ENCODE measurements at regions not wholly inside any gene's neighbourhood (a gene's known extent, or its start where the extent isn't known, plus 50 kb on each side); places are given as distances from the start of the nearest gene placed in this dataset.
A peak's percentile ranks its signal among the peaks of the same experiment; 100 is the strongest.

GRCh38 chr3:159654183-159655134, 334.2 kb upstream of the IL12A start:
- intact Hi-C loops (cut with DNase I), result no loop called here
- no peaks in the 10 kb centered on the region for H3K36me3 ChIP-seq (replicated peaks in 1 of 2)
- H3K4me1 ChIP-seq (replicated peaks in 1 of 2), result no peaks in the 10 kb centered on the region
- TF ChIP-seq CTCF (IDR thresholded peaks at IDR 0.05) (no peak), POLR2A (IDR thresholded peaks at IDR 0.05) (no peak)
- 56 to 63% (median 58%) methylated on average over 4 of the region's 4 CpGs for WGBS, 4 donors
- no peaks in the 10 kb centered on the region for H3K9me3 ChIP-seq (replicated peaks in 1 of 3)
- H3K4me3 ChIP-seq, result no peak overlapping the region
- peak in 1 of 7 donors; percentile 49 for DNase-seq
- no peaks in the 10 kb centered on the region for H3K27me3 ChIP-seq
- no peak overlapping the region for H3K27ac ChIP-seq

GRCh38 chr3:159655202-159655601, 333.4 kb upstream of the IL12A start:
- H3K4me1 ChIP-seq (replicated peaks in 1 of 2), result no peaks in the 10 kb centered on the region
- no peaks in the 10 kb centered on the region for H3K36me3 ChIP-seq (replicated peaks in 1 of 2)
- WGBS, 4 donors, result 80 to 91% (median 81%) methylated on average over 2 of the region's 2 CpGs
- H3K9me3 ChIP-seq (replicated peaks in 1 of 3), result no peaks in the 10 kb centered on the region
- H3K4me3 ChIP-seq, result no peak overlapping the region
- no peaks in the 10 kb centered on the region for H3K27me3 ChIP-seq
- DNase-seq, result no peak
- intact Hi-C loops (cut with DNase I), result no loop called here
- H3K27ac ChIP-seq, result no peak overlapping the region
- TF ChIP-seq POLR2A (IDR thresholded peaks at IDR 0.05) (no peak), CTCF (IDR thresholded peaks at IDR 0.05) (no peak)

- Histone ChIP-seq H3K36me3 (replicated peaks in 1 of 2) (no peaks in the 10 kb centered on the region), H3K4me3 (no peak overlapping the region), H3K4me1 (replicated peaks in 1 of 2) (no peaks in the 10 kb centered on the region), H3K27ac (no peak overlapping the region), H3K9me3 (replicated peaks in 1 of 3) (no peaks in the 10 kb centered on the region), H3K27me3 (no peaks in the 10 kb centered on the region)
- no peak for DNase-seq
- TF ChIP-seq CTCF (IDR thresholded peaks at IDR 0.05), result no peak
- no peak for TF ChIP-seq POLR2A (IDR thresholded peaks at IDR 0.05)
- 53 to 62% (median 56%) methylated on average over 3 of the region's 3 CpGs for WGBS, 4 donors
- intact Hi-C loops (cut with DNase I), result no loop called here
Observed at GRCh38 chr3:159657176-159657575, 331.5 kb upstream of the IL12A start.

- 73 to 79% (median 77%) methylated on average over 6 of the region's 6 CpGs for WGBS, 4 donors
- no peak for DNase-seq
- intact Hi-C loops (cut with DNase I), result no loop called here
Observed at GRCh38 chr3:159657629-159658028, 331.0 kb upstream of the IL12A start.

More at GRCh38 chr3:159657629-159658028, 331.0 kb upstream of the IL12A start:
- Histone ChIP-seq H3K4me3 (no peak overlapping the region), H3K36me3 (replicated peaks in 1 of 2) (no peaks in the 10 kb centered on the region), H3K9me3 (replicated peaks in 1 of 3) (no peaks in the 10 kb centered on the region), H3K4me1 (replicated peaks in 1 of 2) (no peaks in the 10 kb centered on the region), H3K27ac (no peak overlapping the region), H3K27me3 (no peaks in the 10 kb centered on the region)
- TF ChIP-seq POLR2A (IDR thresholded peaks at IDR 0.05) (no peak), CTCF (IDR thresholded peaks at IDR 0.05) (no peak)

All from adrenal gland (tissue), 9 donors.